Ectodermal cell (in vitro differentiated cells): ENCODE measurements at regions not wholly inside any gene's neighbourhood (a gene's known extent, or its start where the extent isn't known, plus 50 kb on each side); places are given as distances from the start of the nearest gene placed in this dataset.

Experiments used
- H3K27ac ChIP-seq: 2 replicates; pipeline ENCODE4 v1.7.0; 2013; ENCODE audit warnings: mild to moderate bottlenecking, low read depth, low read length; ENCODE audit not compliant: insufficient read depth, poor library complexity, severe bottlenecking
- H3K27me3 ChIP-seq: 2 replicates; pipeline ENCODE4 v1.7.0; 2013; ENCODE audit warnings: mild to moderate bottlenecking, low read length; ENCODE audit not compliant: insufficient read depth, control insufficient read depth, poor library complexity, severe bottlenecking
- H3K36me3 ChIP-seq: one replicate; pipeline ENCODE4 v1.7.0; 2013; ENCODE audit warnings: low read length; ENCODE audit not compliant: control insufficient read depth, insufficient read depth
- H3K4me1 ChIP-seq: one replicate; pipeline ENCODE4 v1.7.0; 2013; ENCODE audit warnings: low read length; ENCODE audit not compliant: control insufficient read depth, insufficient read depth
- H3K4me3 ChIP-seq: 2 replicates; pipeline ENCODE4 v1.7.0; 2013; ENCODE audit warnings: low read depth, low read length, control low read depth; ENCODE audit not compliant: insufficient read depth
- H3K9me3 ChIP-seq: 2 replicates; pipeline ENCODE4 v1.7.0; 2013; ENCODE audit warnings: mild to moderate bottlenecking, low read length, moderate library complexity; ENCODE audit not compliant: control insufficient read depth
- WGBS, 2 experiments: methylation state at CpG; one replicate each; pipeline ENCODE4 v1.1.7; 2013; ENCODE audit warnings: missing lambda C conversion rate in 2 of 2; 5-methylcytosine and 5-hydroxymethylcytosine counted together

DNA sequence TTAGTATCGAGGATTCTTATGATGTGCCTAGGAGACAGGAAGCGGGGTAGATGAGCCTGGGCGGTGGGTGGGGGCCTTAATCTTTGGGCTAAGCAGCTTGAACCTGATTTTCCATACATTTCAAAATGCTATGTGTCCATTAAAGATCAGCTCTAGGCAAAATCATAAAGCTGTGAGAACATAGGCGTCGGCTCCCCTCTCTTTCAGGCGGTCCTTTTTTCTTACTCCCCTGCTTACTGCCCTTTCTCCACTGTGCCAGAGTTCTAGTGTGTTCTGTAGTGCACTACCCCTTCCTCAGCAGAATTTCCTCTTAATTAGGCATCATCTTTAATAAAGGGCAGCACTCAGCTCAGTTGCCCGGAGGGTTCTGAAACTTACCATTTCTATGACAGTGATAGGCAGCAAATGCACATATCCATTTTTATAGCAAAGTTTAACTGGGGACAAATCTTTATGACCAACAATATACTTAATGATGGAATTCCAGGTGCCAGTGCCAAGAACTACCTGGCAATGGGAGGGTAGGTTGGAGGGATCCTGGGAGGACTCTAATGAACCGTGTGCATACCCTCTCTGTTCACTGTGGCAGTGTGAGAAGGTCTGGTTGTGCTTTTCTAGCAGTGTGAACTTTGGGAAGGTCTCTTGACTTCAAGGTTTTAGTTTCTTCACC is 404.5 kb upstream of the TPM1 start:
- Histone ChIP-seq H3K9me3 (no peaks in the 10 kb centered on the region), H3K27ac (no peak overlapping the region), H3K27me3 (no peaks in the 10 kb centered on the region), H3K4me3 (no peak overlapping the region), H3K36me3 (no peaks in the 10 kb centered on the region), H3K4me1 (peaks cover 4% of the 10 kb centered on the region)
- WGBS, 2 experiments: 93 to 94% methylated on average over 8 of the region's 8 CpGs

DNA sequence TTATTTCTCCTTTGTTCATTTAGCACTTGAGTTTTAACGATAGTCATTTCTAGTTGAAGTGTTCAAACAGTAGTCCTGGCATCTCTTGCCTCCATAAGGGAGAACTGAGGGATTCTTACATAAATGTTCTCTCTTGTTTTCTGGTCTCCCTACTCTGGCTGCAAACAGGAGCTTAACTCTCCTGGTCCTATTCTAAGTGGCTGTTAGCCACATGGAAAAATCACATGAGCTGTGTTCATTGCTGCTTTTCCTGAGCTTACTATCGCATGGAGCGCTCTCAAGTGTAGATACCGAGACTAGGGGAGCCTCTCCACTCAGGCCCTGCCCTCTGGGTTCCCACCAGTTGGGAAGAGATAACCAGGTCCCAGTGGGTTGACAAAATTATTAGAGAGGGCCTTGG is 403.1 kb upstream of the TPM1 start:
- Histone ChIP-seq H3K4me3 (no peak overlapping the region), H3K27ac (no peak overlapping the region), H3K4me1 (peaks cover 6% of the 10 kb centered on the region), H3K36me3 (no peaks in the 10 kb centered on the region), H3K27me3 (no peaks in the 10 kb centered on the region), H3K9me3 (no peaks in the 10 kb centered on the region)
- WGBS, 2 experiments: 92 to 96% methylated on average over 4 of the region's 4 CpGs

DNA sequence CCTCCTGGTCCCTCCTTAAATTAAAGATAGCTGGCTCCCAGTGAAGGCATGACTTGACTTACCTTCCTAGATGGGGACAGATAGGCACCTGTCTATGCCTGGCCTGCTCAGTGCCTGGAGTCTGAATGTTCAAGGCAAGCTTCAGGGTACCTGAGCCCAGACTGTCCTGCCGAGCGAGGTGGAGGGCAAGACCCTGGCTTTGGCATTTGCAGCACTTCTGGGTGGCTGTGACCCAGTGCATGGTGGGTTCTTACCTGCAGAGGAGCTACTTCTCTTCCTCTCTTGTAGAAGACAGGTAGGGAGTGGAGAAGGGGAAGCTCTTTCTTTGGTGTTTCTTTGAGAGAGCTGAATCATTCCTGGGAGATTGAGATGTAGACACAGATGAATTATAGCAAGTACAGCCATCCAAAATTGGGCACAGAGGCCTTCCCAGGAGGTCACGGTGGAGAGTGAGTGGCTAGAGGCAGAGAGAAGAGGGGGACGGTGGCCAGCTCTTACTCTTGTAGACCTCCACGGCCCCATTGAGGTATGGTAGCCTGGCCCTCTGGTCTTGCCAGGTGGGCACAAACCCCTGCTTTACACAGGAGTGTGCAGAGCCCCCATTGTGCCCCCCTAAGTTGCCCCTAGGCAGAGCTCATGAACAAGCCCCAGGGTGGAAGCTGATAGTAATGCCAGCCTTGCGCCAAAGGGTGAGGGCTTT is 402.5 kb upstream of the TPM1 start:
- H3K4me1 ChIP-seq: peaks cover 11% of the 10 kb centered on the region
- H3K27me3 ChIP-seq: no peaks in the 10 kb centered on the region
- H3K4me3 ChIP-seq: no peak overlapping the region
- no peak overlapping the region for H3K27ac ChIP-seq
- H3K9me3 ChIP-seq: no peaks in the 10 kb centered on the region
- no peaks in the 10 kb centered on the region for H3K36me3 ChIP-seq
- WGBS, 2 experiments: 93 to 94% methylated on average over 6 of the region's 6 CpGs

DNA sequence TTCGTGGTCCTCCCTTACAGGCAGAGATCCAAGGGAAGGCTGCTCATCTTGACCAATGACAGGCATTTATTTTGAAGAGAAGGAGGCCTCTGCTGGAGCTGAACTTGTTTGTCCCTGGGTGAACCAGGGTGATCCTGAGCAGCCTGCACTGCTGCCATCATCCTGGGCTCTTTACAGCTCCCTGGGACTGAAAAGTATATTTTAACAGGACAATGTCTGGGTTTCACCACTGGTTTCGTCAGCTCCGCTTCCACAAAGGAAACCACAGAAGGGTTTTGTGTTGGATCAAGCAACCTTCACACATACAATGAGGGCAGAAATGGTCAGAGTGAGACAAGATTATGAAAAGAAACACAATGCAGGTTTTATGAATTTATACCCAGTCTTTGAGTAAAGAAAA is 400.7 kb upstream of the TPM1 start:
- no peaks in the 10 kb centered on the region for H3K36me3 ChIP-seq
- no peaks in the 10 kb centered on the region for H3K9me3 ChIP-seq
- H3K4me1 ChIP-seq: peaks cover 8% of the 10 kb centered on the region
- no peak overlapping the region for H3K4me3 ChIP-seq
- WGBS, 2 experiments: 80 to 90% methylated on average over 3 of the region's 3 CpGs
- H3K27ac ChIP-seq: no peak overlapping the region
- no peaks in the 10 kb centered on the region for H3K27me3 ChIP-seq

DNA sequence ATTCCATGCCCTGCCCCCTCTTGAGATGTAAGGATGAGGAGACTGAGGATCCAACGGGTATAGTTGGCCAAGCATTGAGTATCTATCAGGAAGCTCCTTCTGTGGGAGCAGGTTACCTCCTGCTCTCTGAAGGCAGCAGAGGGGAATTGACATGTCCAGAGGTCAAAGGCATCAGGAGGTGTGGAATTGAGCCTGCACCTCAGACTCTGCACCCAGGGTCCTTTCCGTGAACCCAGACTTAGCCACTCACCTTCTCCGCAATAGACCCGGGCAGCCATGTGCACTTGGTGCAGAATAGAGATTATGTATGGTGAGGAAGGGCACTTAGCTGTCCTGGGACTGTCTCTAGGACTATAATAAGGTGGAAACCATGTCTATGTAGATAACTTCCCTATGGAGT is 399.0 kb upstream of the TPM1 start:
- Histone ChIP-seq H3K4me1 (peaks cover 6% of the 10 kb centered on the region), H3K36me3 (no peaks in the 10 kb centered on the region), H3K27ac (no peak overlapping the region), H3K9me3 (no peaks in the 10 kb centered on the region), H3K4me3 (no peak overlapping the region), H3K27me3 (no peaks in the 10 kb centered on the region)
- 94 to 96% methylated on average over 4 of the region's 4 CpGs for WGBS, 2 experiments

DNA sequence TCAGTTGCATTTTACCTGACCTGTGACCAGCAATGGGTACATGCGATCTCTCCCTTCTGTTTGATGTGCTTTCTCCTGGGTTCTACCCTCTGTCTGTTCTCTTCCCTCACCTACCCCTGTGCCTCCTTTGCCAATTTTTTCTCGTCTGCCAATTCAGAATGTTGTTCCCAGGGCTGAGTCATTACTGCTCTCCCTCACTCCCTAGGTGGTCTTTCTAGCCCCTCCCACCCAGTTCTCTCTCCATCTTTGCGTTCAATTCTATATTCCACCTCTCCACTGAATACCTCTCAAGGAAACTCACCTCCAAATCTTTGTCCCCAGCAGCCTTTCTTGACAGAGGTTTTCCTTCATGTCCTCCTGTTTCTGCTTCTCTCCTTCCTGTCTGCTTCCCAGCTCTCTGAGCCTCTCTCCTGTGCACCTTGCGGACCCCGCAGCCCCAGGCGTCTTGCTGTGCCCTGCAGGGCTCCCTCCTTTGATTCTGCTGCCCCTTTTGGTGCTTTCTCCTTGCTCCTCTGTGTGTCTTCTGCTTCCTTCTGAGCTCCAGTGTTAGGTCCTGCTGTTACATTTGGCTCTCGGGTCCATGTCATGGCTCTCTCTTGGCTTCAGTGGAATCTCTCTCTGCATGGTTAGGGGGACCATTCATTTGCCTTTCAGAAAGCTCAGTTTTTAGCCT is 398.2 kb upstream of the TPM1 start:
- no peak overlapping the region for H3K4me3 ChIP-seq
- 61 to 64% methylated on average over 7 of the region's 7 CpGs for WGBS, 2 experiments
- no peaks in the 10 kb centered on the region for H3K36me3 ChIP-seq
- no peaks in the 10 kb centered on the region for H3K9me3 ChIP-seq
- no peaks in the 10 kb centered on the region for H3K27me3 ChIP-seq
- peaks cover 6% of the 10 kb centered on the region for H3K4me1 ChIP-seq
- no peak overlapping the region for H3K27ac ChIP-seq

DNA sequence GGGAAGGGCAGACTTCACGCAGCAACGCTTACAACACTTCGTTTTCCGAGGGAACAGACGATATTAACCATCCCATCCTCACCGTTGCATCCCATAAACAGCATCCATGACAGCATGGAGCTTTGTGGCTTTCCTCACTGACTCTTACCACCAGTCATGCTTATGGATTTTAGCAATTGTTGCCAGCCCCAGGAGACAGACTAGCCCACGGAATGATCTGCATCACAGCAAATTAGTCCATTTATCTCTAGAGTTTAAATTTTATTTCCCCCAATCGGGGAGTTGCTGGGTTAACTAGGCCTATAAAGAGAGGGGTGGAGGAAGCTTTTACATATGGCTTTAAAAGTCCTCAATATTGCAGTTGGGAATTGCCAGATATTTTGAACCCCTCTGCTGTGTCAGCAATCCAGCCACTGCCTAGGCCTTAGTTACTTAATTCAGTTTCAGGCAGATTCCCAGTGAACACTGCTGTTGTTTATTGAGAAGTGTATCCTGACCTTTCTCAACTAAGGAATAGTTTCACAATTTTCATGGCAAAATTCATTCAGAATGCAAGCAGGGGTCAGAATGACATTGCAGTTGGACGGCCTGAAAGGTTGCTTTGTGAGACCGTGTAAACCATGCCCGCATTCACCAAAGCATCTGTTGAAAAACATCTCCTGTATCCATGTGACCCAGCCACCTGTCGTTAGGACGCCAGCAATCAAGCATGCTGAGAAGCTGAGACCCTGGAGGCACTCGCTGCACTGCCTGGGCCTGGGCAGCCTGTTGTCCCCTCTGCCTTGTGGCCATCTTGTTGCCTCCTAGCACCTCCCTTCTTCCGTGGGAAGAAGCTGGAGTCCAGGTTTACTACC is 397.4 kb upstream of the TPM1 start:
- H3K9me3 ChIP-seq: no peaks in the 10 kb centered on the region
- 83 to 88% methylated on average over 15 of the region's 15 CpGs for WGBS, 2 experiments
- no peaks in the 10 kb centered on the region for H3K36me3 ChIP-seq
- H3K4me3 ChIP-seq: no peak overlapping the region
- no peak overlapping the region for H3K27ac ChIP-seq
- H3K27me3 ChIP-seq: no peaks in the 10 kb centered on the region
- H3K4me1 ChIP-seq: peaks cover 6% of the 10 kb centered on the region

DNA sequence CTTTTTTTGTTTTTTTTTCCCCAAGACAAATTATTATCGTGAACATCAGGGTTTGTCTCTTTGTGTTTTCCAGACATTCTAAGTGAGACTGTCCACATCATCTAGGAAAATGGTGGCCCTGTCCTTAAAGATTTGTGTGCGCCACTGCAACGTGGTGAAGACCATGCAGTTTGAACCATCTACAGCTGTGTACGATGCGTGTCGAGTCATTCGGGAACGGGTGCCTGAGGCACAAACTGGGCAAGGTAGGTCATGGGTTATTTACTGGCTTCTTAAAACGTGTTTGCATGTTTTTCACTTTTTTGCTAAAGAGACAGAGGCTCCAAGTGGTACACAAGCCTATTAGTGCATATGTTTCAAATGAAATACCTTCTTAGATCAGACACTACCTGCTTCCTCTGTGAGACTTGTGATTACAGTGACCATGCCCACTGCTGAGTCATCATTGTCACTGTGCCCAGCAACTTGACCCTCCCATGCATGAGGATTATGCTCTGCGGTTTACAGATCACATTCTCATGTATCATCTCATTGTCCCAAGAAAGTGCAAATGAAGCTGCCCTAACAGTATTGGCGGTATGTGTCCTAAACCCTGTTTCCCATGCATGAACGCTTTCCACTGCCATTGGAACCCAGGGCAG is 395.2 kb upstream of the TPM1 start:
- H3K36me3 ChIP-seq: no peaks in the 10 kb centered on the region
- H3K27me3 ChIP-seq: no peaks in the 10 kb centered on the region
- H3K9me3 ChIP-seq: no peaks in the 10 kb centered on the region
- peaks cover 6% of the 10 kb centered on the region for H3K4me1 ChIP-seq
- WGBS, 2 experiments: 93 to 95% methylated on average over 12 of the region's 12 CpGs
- H3K27ac ChIP-seq: no peak overlapping the region
- no peak overlapping the region for H3K4me3 ChIP-seq

DNA sequence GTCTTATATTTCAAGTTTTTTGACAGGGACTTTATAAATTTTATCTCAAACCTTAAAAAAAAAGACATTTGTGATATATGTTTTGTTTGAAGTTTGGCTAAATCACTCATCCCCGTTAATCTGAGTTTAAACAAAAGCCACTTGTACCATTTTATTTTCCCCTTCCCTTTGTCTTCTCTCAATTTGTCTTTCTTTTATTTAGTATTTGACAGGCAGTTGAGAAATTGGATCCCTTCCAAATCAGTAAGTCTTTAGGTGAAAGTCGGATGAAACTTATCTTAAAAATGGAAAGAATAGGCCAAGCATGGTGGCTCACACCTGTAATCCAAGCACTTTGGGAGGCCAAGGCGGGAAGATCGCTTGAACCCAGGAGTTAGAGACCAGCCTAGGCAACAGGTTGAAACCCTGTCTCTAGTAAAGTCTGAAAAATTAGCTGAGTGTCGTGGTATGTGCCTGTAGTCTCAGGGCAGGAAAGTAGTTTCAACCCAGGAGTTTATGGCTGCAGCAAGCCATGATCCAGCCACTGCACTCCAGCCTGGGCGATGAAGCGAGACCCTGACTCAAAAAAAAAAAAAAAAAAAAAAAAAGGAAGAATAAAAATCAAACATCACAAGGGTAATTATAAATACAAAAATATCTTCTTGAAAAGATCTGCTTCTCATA is 394.6 kb upstream of the TPM1 start:
- no peaks in the 10 kb centered on the region for H3K27me3 ChIP-seq
- no peak overlapping the region for H3K4me3 ChIP-seq
- H3K9me3 ChIP-seq: no peaks in the 10 kb centered on the region
- H3K27ac ChIP-seq: no peak overlapping the region
- WGBS, 2 experiments: 93% methylated on average over 4 of the region's 7 CpGs
- peaks cover 6% of the 10 kb centered on the region for H3K4me1 ChIP-seq
- H3K36me3 ChIP-seq: no peaks in the 10 kb centered on the region
